NCI-H2029 treated with DMSO at 0.1 percent for 48 hours (cell line): ENCODE measurements at regions not wholly inside any gene's neighbourhood (a gene's known extent, or its start where the extent isn't known, plus 50 kb on each side); places are given as distances from the start of the nearest gene placed in this dataset.
"Not testable (repeated sequence)": the region's sequence is repeated elsewhere in the genome, so short reads cannot be mapped to it uniquely, and the experiment has no call there.

Source experiments
- DNase-seq: peaks from one replicate; lab custom pipeline; 2025; lab: John Stamatoyannopoulos, UW

DNA sequence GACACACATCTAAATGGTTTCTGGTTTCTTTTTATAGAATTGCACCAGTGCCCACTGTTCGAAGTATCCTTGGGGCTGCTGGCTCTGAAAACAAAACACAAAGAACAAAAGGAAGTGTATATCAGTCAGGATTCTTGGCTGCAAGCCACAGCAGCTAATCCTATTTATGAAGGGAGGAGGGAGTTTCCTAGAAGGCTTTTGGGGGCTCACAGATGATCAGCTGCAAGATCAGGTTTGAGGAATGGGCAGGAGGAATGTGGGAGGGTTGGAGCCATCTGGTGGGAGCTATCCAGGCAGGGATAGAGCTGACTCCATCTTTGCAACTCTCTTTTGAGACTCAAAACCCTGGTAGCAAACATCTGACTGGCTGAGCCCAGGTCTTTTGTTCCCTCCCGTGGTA lies 118.3 kb upstream of the EEF2KMT start:
- no peak for DNase-seq

DNA sequence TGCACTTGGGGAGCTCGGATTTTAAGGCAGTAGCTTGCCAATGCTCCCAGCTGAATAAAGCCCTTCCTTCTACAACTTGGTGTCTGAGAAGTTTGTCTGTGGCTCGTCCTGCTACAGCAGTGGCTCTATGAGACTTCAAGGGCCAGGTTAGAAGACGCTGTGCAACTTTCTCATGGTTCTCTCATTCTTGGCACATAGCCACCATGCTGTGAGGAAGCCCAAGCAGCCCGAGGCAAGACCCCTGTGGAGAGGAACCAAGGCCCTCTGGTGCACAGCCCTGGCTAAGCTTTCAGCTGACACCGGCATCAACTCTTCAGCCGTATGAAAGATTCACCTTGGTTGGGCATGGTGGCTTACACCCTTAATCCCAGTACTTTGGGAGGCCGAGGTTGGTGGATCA lies 116.9 kb upstream of the EEF2KMT start:
- DNase-seq: no peak

DNA sequence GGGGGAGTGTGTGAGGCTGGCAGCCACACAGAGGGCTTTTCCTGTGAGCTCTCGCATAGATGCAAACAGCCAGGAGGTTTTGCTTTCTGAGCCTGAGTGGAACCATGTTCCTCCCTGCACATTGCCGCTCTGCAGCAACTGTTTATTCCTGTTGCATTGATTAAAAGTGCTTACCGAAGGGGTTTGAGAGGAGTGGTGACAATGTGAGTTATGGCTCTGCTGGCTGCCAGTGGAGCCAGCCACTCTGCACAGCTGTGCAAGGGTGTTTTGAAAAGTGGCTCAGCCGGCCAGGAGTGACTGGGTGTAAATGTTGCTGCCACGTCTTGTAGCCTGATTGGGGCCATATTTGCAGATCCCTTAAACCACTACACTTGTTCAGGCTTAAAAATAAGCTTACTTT lies 114.9 kb upstream of the EEF2KMT start:
- not testable (repeated sequence) for DNase-seq

- not testable (repeated sequence) for DNase-seq
Measured at GRCh38 chr16:5207862-5208498, 110.4 kb upstream of the EEF2KMT start.

DNA sequence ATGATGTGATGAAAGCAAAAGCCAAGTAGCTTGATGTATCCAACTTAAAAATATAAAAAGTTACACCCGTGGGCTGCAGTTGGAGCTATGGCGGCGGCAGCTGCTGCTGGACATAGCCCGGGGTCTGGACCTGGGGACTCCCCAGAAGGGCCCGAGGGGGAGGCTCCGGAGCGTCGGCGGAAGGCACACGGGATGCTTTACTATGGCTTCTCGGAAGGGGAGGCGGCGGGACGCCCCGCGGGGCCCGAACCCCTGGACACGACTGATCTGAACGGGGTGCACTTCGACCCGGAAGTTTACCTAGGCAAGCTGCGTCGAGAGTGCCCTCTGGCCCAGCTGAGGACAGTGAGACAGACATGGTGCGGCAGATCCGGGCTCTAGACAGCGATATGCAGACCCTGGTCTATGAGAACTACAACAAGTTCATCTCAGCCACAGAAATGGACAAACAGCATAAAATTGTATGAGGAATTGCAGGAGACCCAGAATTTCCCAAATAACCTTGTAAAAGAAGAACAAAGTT lies 109.5 kb upstream of the EEF2KMT start:
- no peak for DNase-seq

- DNase-seq: no peak
Measured at GRCh38 chr16:5206331-5206990, 108.9 kb upstream of the EEF2KMT start.

- DNase-seq: no peak
Measured at GRCh38 chr16:5205361-5206040, 107.9 kb upstream of the EEF2KMT start.

- DNase-seq: not testable (repeated sequence)
Measured at GRCh38 chr16:5203675-5204074, 106.1 kb upstream of the EEF2KMT start.

DNA sequence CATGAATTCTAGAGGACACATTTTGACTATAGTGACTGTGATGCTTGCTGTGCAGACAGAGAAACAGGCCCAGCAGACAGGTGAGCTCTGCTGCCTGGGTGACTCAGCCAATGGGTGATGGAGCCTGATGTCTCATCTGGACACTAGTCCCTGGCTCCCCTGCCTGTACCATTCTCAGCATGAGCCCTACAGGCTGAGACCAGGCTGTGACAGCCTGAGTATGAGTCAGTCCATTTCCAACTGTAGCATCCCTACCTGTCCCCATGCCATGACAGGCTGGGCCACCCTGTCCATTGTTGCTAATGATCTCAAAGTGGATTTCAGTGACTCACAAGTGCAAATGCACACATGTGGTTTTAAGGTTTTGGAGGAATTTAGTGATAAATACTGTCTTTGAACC lies 102.5 kb upstream of the EEF2KMT start:
- no peak for DNase-seq

DNA sequence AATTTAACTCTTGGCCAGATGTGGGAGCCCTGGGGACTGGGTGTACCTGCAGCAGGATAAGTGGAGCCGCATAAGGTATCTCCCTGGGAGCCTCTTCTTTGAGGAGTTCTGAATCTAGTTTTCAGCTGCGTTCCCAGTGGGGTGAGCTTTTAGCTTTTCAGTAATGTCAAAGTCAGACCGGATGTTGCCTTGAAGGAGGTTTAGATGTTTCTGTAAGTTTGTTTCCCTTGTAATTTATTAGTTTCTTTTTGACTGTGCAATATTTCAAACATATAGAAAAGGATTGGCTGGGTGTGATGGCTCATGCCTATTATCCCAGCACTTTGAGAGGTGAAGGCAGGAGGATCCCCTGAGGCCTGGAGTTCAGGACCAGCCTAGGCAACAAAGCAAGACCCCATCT lies 98.6 kb upstream of the EEF2KMT start:
- DNase-seq: no peak

- no peak for DNase-seq
Measured at GRCh38 chr16:5193861-5194260, 96.3 kb upstream of the EEF2KMT start.

GRCh38 chr16:5188989-5189352 lies 91.4 kb upstream of the EEF2KMT start:
- no peak for DNase-seq

- no peak for DNase-seq
Measured at GRCh38 chr16:5188318-5188988, 90.9 kb upstream of the EEF2KMT start.

GRCh38 chr16:5187402-5187952 lies 89.9 kb upstream of the EEF2KMT start:
- DNase-seq: no peak

DNA sequence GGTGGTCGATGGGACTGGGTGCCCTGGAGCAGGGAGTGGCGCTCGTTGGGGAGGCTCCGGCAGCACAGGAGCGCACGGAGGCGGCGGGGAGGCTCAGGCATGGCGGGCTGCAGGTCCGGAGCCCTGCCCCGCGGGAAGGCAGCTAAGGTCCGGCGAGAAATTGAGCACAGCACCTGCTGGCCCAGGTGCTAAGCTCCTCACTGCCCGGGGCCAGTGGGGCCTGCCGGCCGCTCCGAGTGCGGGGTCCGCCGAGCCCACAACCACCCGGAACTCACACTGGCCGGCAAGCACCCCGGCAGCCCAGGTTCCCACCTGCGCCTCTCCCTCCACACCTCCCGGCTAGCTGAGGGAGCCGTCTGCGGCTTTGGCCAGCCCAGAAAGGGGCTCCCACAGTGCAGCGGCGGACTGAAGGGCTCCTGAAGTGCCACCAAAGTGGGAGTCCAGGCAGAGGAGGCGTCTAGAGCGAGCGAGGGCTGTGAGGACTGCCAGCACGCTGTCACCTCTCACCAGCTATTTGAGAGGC lies 88.8 kb upstream of the EEF2KMT start:
- no peak for DNase-seq

DNA sequence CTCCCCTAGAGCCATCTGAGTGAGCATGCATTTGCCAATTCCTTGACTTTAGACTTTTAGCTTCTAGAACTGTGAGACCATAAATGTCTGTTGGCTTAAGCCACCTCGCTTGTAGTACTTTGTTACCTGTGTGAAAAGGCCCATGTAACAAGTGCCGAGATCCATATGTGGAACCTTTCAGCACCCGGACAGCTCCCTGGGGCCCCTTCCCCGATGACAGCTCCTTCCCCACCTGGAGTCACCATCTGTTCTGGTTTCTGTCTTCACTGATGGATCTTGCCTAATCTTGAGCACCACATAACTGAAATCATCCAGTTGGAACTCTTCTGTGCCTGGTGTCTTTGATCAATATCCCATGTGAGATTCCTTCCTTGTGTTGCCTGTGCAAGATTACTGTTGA lies 78.9 kb upstream of the EEF2KMT start:
- DNase-seq: no peak

DNA sequence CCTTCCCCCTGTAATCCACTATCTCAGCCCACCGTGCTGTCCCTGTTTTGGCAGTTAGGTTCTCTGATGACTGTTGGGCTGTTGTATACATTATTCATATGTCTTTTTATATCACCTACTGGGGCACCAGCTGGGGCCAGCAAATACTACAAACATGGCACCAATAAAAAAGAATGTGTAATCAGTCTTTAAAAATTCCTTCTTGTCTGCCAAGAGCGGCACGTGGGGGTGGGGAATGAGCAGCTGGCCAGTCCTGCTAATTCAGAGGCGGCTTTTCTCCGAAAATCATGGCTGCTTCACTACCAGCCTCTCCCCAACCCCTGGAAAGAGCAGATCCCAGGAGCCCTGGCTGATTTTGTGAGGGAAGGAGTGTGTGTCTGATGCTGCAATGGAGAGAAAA lies 77.7 kb upstream of the EEF2KMT start:
- DNase-seq: no peak

- DNase-seq: no peak
Measured at GRCh38 chr16:5166486-5166885, 68.9 kb upstream of the EEF2KMT start.

GRCh38 chr16:5165429-5165828 lies 67.8 kb upstream of the EEF2KMT start:
- DNase-seq: not testable (repeated sequence)

DNA sequence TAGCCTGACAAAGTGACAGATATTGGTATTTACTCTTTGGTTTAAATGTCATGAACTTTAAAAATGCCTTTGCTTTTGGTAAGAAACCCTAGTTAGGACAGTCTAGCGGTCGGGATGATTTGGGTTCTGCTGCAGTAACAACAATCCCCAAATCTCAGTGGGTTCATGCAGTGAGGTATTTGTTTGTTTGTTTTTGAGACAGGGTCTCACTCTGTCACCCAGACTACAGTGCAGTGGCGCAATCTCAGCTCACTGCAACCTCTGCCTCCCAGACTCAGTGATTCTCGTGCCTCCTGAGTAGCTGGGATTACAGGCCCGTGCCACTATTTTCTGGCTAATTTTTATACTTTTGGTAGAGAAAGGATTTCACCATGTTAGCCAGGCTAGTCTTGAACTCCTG lies 65.2 kb upstream of the EEF2KMT start:
- DNase-seq: not testable (repeated sequence)

DNA sequence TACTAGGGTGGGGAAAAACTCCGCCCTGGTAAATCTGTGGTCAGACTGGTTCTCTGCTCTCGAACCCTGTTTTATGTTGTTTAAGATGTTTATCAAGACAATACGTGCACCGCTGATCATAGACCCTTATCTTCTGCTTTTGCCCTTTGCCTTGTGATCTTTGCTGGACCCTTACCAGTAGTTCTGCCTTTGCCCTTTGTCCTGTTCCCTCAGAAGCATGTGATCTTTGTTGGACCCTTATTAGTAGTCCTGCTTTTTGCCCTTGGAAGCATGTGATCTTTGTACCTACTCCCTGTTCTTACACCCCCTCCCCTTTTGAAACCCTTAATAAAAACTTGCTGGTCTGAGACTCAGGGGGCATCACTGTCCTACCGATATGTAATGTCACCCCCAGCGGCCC lies 64.3 kb upstream of the EEF2KMT start:
- DNase-seq: not testable (repeated sequence)

DNA sequence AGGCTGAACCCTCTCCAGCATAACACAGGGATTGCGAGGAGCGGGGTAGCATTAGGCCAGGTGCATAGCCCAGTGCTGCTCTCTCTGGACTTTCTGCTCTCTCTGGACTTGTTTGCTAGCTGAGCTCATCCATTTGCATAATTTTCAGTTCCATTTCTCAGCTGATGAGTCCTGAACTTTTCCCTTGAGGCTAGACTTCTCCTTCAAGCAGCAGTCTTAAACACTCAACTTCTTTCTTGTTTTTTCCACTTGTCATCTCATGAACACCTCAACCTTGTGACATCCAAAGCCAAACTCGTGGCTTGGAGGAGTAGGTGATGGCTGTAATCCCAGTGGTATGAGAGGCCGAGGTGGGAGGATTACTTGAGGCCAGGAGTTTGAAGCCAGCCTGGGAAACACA lies 62.4 kb upstream of the EEF2KMT start:
- not testable (repeated sequence) for DNase-seq
